ENCODE measurements at regions not wholly inside any gene's neighbourhood (a gene's known extent, or its start where the extent isn't known, plus 50 kb on each side); places are given as distances from the start of the nearest gene placed in this dataset.

DNA sequence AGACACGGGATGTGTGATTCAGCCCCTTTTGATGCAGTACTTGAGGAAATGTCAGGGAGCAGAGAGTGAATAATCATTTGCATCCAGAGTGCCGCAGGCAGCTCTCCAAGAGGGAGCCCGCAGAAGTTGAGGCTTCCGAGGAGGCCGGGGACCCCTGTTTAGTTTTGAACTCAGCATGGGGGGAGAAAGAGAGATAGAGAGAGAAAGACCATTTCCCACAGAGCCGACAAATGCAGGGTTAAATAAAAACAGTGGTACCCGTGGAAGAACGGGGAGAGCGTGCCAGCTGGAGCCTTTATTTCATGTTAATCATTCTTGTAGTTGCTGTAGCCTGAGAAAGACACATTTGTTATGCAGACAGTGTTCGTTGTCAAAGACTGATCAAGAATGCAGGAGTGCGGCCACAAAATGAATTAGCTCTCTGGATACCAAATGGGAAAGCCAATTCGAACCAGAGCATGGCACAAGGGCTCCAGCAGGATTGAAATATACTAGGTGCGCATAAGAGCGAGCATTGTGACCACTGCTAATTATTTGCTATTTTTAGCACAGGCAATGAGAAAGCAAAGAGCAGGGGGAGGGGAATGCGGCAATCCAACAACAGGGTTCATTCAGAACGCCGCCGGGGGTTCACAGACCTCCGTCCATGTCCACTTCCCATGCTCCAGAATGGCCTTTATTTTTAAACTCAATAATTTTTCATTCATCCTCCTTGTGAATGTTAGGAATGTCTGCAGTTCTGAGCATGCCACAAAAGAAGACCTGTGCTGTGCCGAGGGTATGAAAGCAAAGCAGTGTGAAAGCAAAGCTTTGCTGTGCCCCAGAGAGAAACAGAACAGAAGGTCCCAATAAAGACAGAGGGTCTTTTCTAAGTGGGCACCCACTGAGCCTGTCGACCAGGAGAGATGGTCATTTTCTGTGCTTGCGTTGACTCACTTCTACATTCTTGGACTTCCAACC, 243.9 kb upstream of the VCX3A start:
- DNase-seq, result no peak

DNA sequence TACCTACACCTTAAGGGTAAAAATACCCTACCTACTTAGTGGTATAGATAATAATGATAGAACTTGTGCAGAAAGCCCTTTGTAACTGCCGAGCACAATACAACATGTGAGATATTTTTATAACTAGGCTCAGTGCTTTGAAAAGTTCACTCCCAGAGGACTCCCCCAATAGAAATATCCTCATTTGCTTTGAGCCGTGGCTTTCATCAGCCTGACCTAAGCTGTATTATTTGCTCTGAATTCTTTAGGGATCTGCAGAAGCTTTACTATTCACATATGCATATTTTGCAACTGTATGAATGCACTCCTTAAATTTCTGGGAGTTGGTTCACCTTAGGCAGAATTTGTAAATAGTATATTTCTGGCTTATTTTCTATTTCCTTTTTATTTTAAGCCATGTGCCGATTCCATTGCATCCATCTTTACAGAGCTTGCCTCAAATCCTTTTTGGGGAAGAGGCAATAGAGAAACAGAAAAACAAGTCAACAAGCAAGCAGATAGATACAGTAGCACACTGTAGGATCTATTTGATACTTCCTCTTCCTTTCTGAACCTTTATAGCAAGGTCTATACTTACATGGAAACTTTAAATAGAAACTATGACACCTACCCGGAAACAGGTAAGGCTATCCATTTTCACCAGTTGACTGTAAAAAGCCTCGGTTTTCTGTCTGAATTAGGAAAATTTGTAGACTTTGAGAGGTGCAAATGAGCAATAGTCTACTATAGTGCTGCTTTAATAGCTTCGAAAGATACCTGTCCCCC, 242.5 kb upstream of the VCX3A start:
- no peak for DNase-seq

DNA sequence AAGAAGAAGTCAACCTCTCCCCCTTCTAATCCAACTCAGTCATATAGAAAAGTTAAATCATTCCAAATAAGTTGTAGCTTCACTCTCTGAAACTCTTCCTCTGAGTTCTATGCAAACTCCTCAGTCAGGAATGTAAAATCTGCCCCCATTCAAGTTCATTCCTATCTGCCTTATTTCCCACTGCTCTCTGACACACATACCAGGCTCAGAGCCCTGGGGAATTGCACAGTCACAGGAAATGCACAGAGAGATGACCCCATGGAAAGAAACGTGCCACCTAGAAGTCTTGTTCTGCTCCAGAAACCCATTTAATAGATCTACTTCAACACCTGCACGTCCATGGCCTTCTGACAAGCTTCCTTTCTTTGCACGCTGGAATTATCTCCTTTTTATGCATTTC, 236.0 kb upstream of the VCX3A start:
- no peak for DNase-seq

- peak; percentile 58 for DNase-seq
Measured at GRCh38 chrX:6768881-6769280, 234.0 kb upstream of the VCX3A start.

GRCh38 chrX:6761251-6761650, 226.3 kb upstream of the VCX3A start:
- no peak for DNase-seq

DNA sequence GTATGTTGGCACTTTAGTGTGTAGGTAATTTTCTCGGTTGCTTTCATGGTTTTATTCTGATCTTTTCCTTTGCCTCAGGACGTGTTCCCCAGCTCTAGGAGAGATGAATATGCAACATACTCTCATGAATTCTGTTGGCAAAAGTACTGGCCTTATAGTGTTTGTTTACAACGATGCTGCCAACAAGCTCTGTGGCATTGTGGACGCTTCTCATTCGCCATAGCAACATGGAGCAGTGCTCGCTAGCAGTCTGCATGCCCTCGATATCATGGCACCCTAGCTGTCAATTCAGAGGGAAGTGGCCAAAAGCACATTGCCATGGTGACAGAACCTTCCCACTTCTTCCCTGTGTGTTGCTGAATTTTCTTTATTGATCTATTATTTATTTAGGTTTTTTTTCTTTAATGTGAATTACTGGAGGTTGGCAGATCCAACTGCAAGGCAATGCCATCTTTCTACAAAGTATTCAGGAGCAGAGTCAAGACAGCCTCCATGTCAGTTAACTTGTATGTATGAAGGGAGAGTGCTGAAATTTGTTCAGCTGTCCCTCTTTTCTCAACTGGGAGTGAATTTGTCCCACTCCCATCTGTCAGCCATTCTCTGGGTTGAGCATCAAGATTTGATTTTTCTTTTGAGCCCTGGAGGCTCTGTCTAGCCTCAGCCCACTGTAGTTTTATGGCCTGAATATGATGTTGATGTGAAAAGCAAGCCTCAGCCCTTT, 224.9 kb upstream of the VCX3A start:
- no peak for DNase-seq

- no peak for DNase-seq
Measured at GRCh38 chrX:6758234-6758633, 223.3 kb upstream of the VCX3A start.

GRCh38 chrX:6757631-6758030, 222.7 kb upstream of the VCX3A start:
- DNase-seq, result no peak

GRCh38 chrX:6748595-6748994, 213.7 kb upstream of the VCX3A start:
- DNase-seq, result no peak

DNA sequence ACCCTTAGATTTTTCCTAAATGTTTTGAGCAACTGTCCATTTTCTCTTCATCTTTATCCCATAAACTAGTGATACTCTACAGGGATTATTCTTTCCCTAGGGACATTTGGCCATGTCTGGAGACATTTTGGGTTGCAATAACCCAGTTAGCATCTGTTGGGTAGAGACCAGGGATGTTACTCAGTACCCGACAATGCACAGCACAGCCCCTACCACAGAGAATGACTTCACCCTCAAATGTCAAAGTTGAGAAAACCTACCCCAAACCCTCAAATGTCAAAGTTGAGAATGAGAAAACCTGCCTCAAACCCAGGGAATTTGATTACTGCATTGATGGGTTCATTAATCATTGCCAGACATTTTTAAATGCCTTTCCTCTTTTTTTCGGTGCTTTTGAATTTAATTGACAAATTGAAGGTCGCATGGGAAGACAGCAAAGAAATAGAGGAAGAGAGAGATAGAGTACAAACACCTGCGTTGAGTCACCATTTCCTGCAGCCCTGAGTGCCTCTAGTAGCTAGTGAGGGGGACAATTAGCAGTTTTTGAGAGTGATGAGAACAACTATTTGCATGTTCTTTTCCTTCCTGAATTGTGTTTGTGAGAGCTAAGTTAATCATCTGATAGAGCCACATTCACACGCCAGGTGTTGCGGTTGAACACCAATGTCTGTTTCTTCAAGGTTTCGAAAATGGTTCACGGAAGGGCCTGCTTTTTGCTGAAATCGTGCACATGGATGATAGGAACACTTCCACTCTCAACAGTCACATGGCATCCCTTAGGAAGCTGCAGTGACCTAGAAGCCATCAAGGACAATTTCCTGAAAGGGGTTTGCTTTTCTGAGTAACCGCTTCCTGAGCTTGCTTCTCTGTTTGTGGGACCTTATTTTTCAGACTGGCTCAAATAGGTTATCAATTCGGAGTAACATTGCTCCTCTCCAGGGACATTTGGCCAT, 203.9 kb upstream of the VCX3A start:
- no peak for DNase-seq

DNA sequence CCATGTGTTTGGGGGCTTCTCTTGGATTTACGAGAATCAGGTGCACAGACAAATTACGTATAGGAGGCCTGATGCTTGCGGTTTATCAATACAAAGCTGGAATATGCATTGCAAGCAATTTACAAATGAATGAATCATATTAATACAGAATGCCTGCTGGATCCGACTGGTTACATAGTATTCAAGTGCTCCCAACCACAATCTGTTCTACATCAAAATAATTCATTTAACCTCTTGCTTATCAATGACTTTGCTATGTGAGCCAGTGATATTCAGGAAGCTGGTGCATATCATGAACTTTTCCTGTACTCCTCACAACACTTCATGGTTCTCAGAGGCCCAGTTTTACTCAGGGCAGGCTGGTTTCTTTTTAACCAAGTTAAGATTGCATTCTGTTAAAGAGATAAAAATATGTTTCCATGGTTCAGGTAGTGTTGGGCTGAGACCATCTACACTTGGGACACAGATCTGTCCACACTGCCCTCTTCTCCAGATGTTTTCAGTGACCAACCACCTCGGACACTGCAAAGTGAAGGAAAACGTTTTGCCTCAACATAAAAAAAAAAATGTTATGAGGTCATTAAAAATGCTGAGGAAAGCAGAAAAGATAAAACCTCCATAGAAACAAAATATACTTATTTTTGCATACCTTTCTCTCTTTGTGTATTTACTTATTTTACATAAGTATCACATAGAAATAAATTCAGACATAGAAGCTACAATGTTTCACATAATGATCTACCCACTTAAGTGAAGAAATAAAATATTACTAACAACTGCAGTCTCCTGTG, 200.1 kb upstream of the VCX3A start:
- no peak for DNase-seq

DNA sequence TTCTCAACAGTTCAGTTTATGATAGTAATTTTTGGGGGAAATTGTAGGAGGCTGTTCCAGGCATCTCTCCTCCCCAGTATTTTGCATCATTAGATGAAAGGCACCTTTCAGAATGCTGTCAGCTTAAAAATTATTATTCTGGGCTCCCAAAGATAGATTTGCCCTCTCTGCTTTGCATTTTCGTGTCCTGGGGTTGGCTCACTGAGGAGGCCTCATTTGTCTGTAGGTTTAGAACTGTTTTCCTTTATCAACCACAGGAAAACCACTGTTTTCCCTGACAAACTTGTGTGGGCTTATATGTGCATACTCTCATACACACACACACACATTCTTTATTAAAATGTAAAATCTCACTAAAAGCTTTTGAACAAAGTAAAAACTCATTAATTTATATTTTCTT, 197.2 kb upstream of the VCX3A start:
- no peak for DNase-seq

DNA sequence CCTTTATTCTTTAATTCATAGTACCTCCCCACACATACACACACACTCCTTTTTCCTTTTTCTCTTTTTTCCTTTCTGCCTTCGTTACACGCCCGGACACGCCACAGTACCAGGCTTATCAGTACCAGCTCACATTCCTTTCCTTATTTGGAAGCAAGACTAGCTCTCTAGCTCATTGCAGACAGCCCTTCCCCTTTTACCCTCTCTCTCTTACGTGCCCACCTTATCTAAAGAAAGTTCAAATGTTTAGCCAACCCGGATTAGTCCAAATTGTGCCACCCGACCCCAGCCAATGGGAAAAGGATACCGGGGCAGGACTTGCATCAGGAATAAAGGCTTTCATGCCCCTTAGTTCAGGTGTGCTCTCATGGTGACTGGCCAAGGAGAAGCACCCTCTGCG, 194.7 kb upstream of the VCX3A start:
- DNase-seq, result no peak

- no peak for DNase-seq
Measured at GRCh38 chrX:6718766-6719165, 183.8 kb upstream of the VCX3A start.

DNA sequence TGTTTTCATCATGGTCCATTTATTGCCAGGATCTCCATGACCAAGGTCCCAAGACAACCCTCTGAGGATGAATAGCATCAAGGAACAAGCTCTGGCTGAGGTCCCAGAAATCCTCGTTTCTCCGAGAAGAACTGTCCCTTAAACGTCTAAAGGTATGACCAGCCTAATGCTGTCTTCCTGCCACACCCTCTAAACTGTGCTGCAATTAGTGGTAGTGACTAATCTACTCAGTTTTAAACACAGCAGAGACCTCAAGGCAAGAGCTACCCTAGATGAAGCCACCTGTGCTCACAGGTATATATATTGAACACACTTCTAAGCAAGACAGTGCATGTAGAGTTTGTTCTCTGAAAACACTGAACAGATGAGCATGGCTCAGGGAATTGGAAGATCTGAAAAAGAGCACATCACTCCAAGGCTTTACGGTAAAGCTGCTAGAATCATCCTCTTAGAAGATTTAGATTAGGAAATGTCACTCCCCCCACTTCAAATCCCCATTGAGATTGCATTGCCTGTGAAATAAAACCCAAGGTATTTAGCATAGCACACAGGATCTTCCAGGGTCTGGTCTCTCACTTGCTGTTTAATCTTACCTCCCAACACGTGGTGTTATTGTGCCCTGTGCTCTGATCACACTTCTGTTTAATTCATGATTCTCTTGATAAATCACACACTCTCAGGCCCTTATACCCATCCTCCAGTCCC, 173.9 kb upstream of the VCX3A start:
- no peak for DNase-seq

DNA sequence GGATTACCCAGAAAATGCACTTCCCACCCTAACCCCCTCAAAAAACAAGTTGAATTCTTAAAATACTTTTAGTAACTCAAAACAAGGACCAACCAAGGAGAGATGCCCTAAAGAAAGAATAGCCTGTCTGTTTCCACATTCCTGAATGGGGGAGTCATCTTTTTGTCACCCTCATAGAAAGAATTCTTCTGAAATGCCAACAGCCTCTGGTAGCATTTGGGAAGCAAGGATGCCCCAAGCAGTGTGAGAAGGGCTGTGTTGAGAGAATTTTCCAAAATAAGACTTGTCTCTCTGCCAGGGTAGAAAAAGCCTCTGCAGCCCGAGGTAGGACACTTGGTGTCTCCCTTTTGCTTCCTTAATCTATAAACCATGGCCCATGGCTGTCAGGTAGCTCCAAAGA, 173.1 kb upstream of the VCX3A start:
- DNase-seq, result no peak

GRCh38 chrX:6707497-6707896, 172.6 kb upstream of the VCX3A start:
- DNase-seq, result no peak

DNA sequence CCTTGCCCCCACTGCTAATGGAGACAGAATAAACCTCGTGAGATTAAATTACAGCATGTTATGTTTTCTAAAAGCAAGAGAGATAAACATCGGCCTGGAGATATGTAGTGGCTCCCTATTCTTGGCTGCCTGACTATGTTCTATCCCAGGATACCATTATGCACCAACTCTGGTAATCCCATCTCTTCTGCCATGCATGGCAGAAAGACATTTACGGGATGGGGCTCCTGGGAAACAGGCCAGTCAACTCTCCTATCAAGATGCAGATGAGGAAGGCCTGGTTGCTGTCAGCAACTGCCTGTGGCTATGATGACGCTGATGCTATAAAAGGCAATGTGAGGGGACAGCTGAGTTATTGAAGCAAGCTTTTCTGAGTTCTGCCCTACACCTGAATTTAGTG, 166.2 kb upstream of the VCX3A start:
- no peak for DNase-seq

DNA sequence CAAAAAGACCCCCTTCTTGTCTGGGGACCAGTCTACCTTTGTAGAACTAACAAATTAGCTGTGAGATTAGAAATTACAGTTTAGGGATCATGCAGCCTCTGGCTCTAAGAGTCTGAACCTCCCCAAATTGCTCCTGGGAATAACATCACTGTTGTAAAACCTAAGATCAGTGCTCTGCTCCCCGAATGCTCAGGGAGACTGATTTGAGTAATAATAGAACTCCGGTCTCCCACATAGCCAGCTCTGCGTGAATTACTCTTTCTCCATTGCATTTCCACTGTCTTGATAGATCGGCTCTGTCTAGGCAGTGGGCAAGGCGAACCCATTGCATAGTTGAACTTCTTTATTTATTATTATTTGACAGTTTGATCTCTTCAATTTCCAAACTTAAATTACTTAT, 160.8 kb upstream of the VCX3A start:
- no peak for DNase-seq

GRCh38 chrX:6694977-6695376, 160.1 kb upstream of the VCX3A start:
- DNase-seq, result no peak

DNA sequence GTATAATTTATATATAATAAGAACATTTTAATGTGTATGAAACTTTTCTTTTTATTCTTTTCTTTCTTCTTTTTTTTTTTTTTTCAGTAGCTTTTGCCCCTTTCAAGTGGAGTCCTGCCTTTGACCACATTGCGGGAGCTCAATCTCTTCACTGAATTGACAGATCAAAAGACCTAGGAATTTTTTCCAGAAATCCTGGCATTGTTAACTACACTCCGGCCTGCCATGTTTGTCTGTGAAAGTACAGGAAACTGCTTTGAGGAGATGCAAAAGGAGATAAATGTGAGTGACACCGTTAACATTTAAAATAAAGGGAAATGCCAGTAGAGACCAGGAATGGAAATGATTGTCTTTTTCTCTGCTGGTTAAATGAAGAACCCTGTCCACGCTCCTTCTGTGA, 159.3 kb upstream of the VCX3A start:
- no peak for DNase-seq

All from NCI-H69 (cell line).